ENCODE measurements at regions not wholly inside any gene's neighbourhood (a gene's known extent, or its start where the extent isn't known, plus 50 kb on each side); places are given as distances from the start of the nearest gene placed in this dataset.

- TF ChIP-seq CTCF (IDR thresholded peaks at IDR 0.05 in 4 of 5, conservative IDR thresholded peaks at IDR 0.05 in 1 of 5) (no peak), POLR2A (IDR thresholded peaks at IDR 0.05) (no peak)
Observed at GRCh38 chr4:114178392-114178791, 198.9 kb upstream of the ARSJ start.

All from gastrocnemius medialis (tissue), 4 donors.